ENCODE measurements at regions not wholly inside any gene's neighbourhood (a gene's known extent, or its start where the extent isn't known, plus 50 kb on each side); places are given as distances from the start of the nearest gene placed in this dataset.
"Not testable (repeated sequence)": the region's sequence is repeated elsewhere in the genome, so short reads cannot be mapped to it uniquely, and the experiment has no call there.

- in situ Hi-C loops (cut with HindIII; ENCODE audit: low pct_ligation_motif_present, low pct_unique_long_range_greater_than_20kb, low sequenced_read_pairs) = no loop called here
- no peak for DNase-seq
Measured at GRCh38 chr2:228802181-228803071, 468.7 kb downstream of the PID1 start.

GRCh38 chr2:228801451-228801850 is 469.6 kb downstream of the PID1 start:
- DNase-seq = no peak
- in situ Hi-C loops (cut with HindIII; ENCODE audit: low pct_ligation_motif_present, low pct_unique_long_range_greater_than_20kb, low sequenced_read_pairs) = no loop called here

GRCh38 chr2:228799208-228799588 is 471.9 kb downstream of the PID1 start:
- in situ Hi-C loops (cut with HindIII; ENCODE audit: low pct_ligation_motif_present, low pct_unique_long_range_greater_than_20kb, low sequenced_read_pairs) = no loop called here
- no peak for DNase-seq

- no peak for DNase-seq
Measured at GRCh38 chr2:228798458-228799207, 472.5 kb downstream of the PID1 start.

GRCh38 chr2:228796386-228796785 is 474.7 kb downstream of the PID1 start:
- in situ Hi-C loops (cut with HindIII; ENCODE audit: low pct_ligation_motif_present, low pct_unique_long_range_greater_than_20kb, low sequenced_read_pairs) = no loop called here

More at GRCh38 chr2:228798458-228799207, 472.5 kb downstream of the PID1 start:
- in situ Hi-C loops (cut with HindIII; ENCODE audit: low pct_ligation_motif_present, low pct_unique_long_range_greater_than_20kb, low sequenced_read_pairs) = no loop called here

GRCh38 chr2:228793116-228793515 is 478.0 kb downstream of the PID1 start:
- in situ Hi-C loops (cut with HindIII; ENCODE audit: low pct_ligation_motif_present, low pct_unique_long_range_greater_than_20kb, low sequenced_read_pairs) = no loop called here
- DNase-seq = no peak

More at GRCh38 chr2:228796386-228796785, 474.7 kb downstream of the PID1 start:
- no peak for DNase-seq

GRCh38 chr2:228786901-228787300 is 484.2 kb downstream of the PID1 start:
- in situ Hi-C loops (cut with HindIII; ENCODE audit: low pct_ligation_motif_present, low pct_unique_long_range_greater_than_20kb, low sequenced_read_pairs) = no loop called here
- no peak for DNase-seq

- DNase-seq = no peak
- in situ Hi-C loops (cut with HindIII; ENCODE audit: low pct_ligation_motif_present, low pct_unique_long_range_greater_than_20kb, low sequenced_read_pairs) = no loop called here
Measured at GRCh38 chr2:228782281-228782680, 488.8 kb downstream of the PID1 start.

- DNase-seq = no peak
- in situ Hi-C loops (cut with HindIII; ENCODE audit: low pct_ligation_motif_present, low pct_unique_long_range_greater_than_20kb, low sequenced_read_pairs) = no loop called here
Measured at GRCh38 chr2:228777855-228778355, 493.2 kb downstream of the PID1 start.

- no peak for DNase-seq
- in situ Hi-C loops (cut with HindIII; ENCODE audit: low pct_ligation_motif_present, low pct_unique_long_range_greater_than_20kb, low sequenced_read_pairs) = no loop called here
Measured at GRCh38 chr2:228774548-228774947, 496.5 kb downstream of the PID1 start.

GRCh38 chr2:228771774-228772173 is 499.3 kb downstream of the PID1 start:
- in situ Hi-C loops (cut with HindIII; ENCODE audit: low pct_ligation_motif_present, low pct_unique_long_range_greater_than_20kb, low sequenced_read_pairs) = no loop called here
- no peak for DNase-seq

- no peak for DNase-seq
- in situ Hi-C loops (cut with HindIII; ENCODE audit: low pct_ligation_motif_present, low pct_unique_long_range_greater_than_20kb, low sequenced_read_pairs) = no loop called here
Measured at GRCh38 chr2:228771315-228771714, 499.8 kb downstream of the PID1 start.

GRCh38 chr2:228768818-228769217 is 502.3 kb downstream of the PID1 start:
- in situ Hi-C loops (cut with HindIII; ENCODE audit: low pct_ligation_motif_present, low pct_unique_long_range_greater_than_20kb, low sequenced_read_pairs) = no loop called here
- peak; percentile 35 for DNase-seq

GRCh38 chr2:228768141-228768540 is 502.9 kb downstream of the PID1 start:
- in situ Hi-C loops (cut with HindIII; ENCODE audit: low pct_ligation_motif_present, low pct_unique_long_range_greater_than_20kb, low sequenced_read_pairs); DNase-seq: not testable (repeated sequence)

GRCh38 chr2:228767196-228767595 is 503.9 kb downstream of the PID1 start:
- in situ Hi-C loops (cut with HindIII; ENCODE audit: low pct_ligation_motif_present, low pct_unique_long_range_greater_than_20kb, low sequenced_read_pairs) = no loop called here
- no peak for DNase-seq

- no peak for DNase-seq
- in situ Hi-C loops (cut with HindIII; ENCODE audit: low pct_ligation_motif_present, low pct_unique_long_range_greater_than_20kb, low sequenced_read_pairs) = no loop called here
Measured at GRCh38 chr2:228763379-228763981, 507.6 kb downstream of the PID1 start.

- DNase-seq = no peak
- in situ Hi-C loops (cut with HindIII; ENCODE audit: low pct_ligation_motif_present, low pct_unique_long_range_greater_than_20kb, low sequenced_read_pairs) = no loop called here
Measured at GRCh38 chr2:228762565-228762964, 508.5 kb downstream of the PID1 start.

GRCh38 chr2:228755661-228756060 is 515.4 kb downstream of the PID1 start:
- DNase-seq; in situ Hi-C loops (cut with HindIII; ENCODE audit: low pct_ligation_motif_present, low pct_unique_long_range_greater_than_20kb, low sequenced_read_pairs): not testable (repeated sequence)

GRCh38 chr2:228747483-228747882 is 523.6 kb downstream of the PID1 start:
- DNase-seq = no peak
- in situ Hi-C loops (cut with HindIII; ENCODE audit: low pct_ligation_motif_present, low pct_unique_long_range_greater_than_20kb, low sequenced_read_pairs) = no loop called here
